ENCODE measurements at regions not wholly inside any gene's neighbourhood (a gene's known extent, or its start where the extent isn't known, plus 50 kb on each side); places are given as distances from the start of the nearest gene placed in this dataset.

DNA sequence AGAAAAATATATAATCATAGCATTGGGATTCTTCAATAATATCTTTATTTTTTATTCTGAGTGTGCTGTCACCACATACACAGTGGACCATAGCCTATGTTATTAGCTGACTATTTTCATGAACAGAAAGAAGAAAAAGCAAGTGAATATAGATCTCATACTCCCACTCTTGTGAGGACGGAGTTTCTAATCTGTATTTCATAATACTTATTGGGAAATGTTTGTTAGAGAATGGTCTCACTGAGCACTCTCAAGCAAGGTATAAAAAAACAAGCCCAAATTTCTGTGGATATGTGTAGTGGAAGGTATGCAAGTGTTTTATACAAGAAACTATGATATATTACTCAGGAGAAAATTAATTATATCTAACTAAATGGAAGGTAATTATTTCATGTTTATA, 1218.1 kb downstream of the SLITRK1 start:
- no peak for FAIRE-seq

DNA sequence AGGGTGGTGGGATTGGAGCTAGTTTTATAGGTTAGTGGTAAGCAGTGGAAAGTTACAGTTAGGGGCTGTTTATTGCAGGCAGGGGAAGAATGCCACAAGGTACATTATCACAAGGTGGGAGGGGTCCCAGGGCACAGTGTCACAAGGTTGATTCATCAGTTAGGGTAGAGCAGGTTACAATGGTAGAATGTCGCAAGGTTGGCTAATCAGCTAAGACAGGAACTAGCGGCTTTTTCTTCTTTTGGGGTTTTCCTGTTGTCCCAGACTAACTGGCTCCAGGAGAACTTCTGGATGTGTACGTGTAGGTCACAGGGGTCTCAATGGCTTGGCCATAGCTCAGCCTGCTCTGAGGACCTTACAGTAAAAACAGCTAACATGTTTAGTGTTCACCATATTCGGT, 1221.1 kb downstream of the SLITRK1 start:
- FAIRE-seq: no peak

DNA sequence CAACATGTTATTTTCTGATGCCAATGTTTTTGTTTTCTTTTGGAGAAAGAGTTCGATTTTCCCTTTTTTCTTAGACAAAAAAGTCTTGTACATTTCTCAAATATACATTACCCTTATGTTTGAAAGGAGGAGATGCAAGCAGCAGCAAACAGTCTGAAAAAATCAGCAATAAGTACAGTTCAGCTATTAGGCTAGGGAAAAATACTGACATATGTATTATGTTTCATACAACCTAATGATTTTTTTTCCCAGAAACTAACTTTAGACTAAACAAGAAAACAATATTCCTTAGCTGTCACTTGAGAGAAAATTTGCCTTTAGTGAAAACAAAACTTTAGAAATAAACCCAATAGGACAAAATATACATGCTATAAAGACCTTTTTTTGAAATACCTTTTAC, 1223.5 kb downstream of the SLITRK1 start:
- no peak for FAIRE-seq

DNA sequence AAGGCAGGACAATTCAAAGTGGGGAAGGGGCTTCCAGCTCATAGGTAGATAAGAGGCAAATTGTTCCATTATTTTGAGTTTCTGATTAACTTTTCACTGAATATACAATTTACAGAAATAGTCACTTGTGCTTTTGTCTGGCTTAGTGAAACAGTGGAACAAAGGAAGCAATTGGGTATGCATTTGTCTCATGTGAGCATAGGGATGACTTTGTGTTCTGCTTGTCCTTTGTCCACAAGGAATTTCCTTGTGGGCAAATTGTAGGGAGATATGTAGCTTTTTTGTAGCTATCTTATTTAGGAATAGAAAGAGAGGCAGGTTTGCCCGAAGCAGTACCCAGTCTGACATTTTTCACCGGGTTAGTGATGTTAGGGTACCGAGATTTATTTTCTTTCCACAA, 1224.8 kb downstream of the SLITRK1 start:
- FAIRE-seq: no peak

DNA sequence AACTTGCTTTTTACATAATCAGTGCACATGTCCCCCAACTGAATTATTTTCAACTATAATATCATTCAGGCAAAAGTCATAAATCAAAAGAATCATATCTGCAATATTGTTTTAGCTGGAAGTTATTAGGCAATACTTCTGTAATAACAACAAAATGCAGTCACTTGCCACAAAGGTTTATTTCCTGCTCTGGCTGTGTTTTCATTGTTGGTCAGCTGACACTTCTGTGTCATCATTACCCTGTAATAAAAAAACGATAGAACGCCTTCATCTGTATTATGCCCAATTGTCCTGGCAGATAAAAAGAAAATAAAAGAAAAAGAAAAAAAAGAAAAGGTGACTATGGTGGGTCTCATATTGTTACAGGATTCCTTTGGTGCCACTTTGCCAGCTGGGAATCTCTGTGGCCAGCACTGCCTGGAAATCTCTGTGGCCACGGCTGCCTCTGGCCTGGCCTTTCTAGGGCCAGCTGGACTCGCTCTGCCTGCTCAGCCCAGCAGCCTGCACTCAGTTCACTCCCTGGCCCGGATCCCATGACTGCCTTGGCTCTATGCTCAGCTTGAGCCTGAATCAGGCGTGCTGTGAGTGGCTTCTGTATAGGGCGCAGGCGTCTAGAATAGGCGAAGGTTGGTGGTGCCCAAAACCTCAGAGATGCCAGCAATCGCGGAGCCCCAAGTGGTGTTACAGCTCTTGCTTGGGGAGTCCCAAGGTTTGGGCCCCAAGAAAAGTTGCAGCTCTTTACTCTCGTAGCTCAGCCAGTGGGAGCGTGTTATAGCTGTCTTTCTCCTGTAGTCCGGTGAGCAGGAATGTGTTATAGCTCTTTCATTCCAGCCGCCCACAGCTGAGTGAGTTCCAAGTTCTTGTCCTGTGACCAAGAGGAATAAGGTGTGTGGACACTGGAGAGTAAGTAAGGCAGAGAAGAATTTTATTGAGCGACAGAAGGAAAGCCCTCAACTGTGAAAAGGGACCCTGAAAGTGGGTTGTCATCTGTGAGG, 1227.1 kb downstream of the SLITRK1 start:
- no peak for FAIRE-seq

DNA sequence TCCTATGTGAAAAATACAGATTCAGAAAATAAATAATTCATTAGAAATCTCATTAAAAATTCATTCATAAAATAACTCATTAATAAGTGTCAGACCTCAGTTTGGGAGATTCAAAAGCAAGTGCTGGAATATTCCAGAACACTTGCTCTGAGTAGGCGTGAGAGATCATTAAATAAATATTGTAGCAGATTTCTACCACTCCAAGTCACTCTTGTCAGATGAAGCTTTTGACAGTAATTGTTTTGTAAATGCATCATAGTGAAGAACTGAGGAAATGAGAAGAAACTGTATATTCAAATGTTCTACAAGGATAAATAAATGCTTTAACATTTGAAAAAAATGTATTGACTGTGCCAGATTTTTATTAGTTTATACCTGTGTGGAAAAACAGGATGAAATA, 1228.1 kb downstream of the SLITRK1 start:
- FAIRE-seq: no peak

DNA sequence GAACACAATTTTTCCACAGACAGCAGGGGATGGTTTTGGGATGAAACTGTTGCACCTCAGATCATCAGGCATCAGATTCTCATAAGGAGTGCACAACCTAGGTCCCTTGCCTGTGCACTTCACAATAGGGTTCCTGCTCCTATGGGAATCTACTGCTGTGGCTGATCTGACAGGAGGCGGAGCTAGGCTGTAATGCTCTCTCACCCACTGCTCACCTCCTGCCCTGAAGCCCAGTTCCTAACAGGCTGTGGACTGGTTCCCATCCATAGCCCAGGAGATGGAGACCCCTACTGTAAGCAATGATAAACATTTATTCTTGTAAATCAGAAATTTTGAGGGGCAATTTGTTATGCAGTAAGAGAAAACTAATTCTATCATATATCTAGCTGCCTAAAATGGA, 1234.7 kb downstream of the SLITRK1 start:
- FAIRE-seq: no peak

DNA sequence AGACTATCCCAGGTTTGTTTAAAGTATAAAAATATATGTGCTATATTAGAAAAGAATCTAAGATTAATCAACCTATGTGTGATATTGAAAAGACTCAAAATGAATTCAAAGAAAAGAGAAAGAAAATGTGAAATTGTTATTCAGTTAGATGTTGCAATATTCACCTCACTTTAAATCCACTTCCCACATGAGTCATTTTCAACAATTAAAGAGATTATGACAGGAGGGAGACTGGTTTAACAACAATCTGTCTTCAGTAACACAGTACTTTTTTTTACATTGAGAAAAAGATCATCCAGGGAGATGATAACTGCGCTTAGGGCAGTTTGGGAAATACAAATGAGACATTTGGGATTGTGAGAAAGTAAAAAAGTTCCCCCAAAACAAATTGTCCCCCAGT, 1246.2 kb downstream of the SLITRK1 start:
- FAIRE-seq: no peak

DNA sequence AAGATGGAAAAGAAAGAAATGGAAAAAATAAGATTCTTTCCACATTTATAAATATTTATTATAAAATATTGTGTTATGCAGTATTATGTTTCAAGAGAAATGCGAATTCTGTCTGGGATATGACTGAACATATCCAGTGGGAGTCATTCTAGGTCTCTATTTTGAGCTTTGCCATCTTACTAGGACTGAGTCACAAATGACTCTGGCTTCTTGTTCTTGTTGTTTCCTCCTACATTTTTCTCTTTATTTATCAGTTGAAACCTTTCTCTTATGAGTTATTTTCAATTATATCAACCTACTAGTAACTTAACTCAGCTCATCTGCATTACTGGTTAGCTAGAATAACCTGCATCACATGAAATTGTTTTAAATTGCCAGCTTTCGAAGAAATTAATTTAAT, 1247.3 kb downstream of the SLITRK1 start:
- FAIRE-seq: no peak

DNA sequence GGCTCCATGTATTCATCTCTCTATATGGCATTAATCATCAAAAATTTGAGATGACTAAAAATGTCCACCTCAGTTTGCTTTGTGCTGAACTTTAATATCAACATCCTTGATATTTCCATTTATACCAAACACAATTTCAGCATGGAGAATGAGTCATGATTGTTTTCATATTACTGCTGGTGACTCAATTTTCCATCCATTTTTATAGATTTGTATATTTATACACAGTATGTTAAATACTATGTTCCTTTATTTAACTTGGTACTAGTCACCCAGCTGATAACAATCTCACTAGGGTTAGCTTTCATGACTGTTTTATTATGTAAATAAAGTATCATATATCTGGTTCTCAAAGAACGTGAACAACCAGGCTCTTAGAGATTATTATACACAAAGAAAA, 1255.1 kb downstream of the SLITRK1 start:
- FAIRE-seq: no peak

DNA sequence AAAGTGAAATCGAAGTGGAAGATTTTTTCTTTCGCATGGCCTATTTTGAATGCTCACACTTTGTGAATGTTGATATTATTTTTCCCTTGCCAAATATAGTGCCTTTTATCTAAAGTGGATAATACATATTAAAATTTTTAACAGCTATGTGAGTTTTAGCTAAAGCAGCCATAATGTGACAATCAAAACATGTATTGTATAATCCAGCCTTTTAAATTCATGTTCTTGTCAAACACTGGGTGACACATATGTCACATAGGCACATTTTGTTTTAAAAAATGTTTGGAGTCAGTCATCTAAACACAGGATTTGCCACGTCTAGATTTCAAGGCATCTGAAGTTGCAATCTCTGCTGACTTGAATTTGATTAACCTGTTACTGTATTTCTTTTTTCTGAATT, 1256.6 kb downstream of the SLITRK1 start:
- no peak for FAIRE-seq

DNA sequence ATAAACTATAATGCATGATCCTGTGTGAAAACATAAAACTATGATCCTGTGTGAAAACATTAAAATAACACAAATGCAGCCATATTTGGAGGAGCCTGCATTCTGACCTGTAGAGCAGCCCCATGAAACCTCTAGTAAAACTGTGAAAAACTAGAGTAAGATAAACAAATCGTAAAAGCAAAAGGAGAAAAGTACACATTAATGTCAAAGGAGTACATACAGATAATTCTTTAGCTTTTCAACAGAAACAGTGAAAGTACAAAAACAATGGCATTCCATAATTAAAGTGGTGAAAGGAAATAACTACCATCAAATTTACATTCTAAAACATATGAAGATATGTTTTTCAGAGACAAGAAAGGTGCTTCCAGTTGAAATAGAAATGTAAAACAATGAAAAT, 1267.2 kb downstream of the SLITRK1 start:
- FAIRE-seq: no peak

DNA sequence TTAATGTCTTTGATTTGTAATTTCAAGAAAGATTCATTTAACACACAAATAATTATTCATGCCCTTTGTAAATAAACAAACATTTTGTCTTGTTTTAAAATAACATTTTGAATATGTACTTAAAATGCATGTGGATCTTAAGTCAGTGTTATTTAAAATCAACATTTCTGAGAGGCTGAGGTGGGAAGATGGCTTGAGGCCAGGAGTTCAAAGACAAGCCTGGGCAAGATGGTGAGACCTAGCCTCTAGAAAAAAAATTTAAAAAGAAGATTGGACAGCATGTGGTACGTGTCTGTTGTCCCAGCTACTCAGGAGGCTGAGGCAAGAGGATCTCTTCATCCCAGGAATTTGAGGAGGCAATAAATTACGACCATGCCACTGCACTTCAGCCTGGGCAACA, 1268.2 kb downstream of the SLITRK1 start:
- FAIRE-seq: no peak

DNA sequence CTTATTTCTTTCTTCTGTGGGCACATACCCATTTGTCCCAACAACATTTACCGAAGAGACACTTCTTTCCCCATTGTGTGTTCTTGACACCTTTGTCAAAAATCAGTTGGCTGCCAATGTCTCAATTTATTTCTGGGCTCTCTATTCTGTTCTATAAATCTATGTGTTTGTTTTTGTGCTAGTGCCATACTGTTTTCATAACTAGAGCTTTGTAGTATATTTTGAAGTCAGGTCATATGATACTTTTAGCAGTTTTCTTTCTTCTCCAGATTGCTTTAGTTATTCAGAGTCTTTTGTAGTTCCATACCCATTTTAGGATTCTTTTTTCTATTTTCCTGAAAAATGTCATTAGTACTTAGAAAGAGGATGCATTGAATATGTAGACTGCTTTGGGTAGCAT, 1276.3 kb downstream of the SLITRK1 start:
- FAIRE-seq: no peak

DNA sequence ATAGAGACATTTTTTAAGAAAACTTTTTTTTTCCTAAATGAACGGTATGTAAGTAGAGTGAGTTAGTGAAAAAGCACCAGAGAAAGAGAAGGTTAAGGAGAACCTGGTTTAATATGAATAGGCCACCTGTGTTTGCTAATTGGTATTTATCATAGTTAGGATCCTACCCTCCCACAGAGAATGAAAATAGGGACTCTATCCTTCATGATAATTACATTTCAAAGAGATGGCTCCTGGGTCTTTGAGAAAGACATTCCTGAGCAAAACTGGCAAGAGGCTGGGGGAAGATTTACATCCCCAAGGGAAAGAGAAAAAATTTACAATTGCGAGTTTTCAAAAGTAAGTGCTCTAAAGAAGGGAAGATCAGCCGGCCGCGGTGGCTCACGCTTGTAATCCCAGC, 1284.5 kb downstream of the SLITRK1 start:
- no peak for FAIRE-seq

DNA sequence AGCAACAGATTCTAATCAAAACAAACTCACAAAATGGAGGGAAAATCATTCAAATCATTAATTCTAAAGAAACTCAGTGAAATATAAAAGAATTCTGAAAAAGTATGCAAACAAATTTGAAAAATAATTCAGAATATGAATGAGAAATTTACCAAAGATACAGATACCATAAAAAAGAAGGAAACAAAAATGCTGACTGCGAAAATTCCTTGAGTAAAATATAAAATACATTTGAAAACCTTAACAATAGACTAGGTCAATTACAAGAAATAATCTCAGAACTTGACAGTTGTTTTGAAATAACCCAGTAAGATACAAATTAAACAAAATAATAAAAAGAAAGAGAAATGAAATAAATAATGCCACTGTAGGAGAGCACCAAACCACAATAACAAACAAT, 1289.0 kb downstream of the SLITRK1 start:
- no peak for FAIRE-seq

DNA sequence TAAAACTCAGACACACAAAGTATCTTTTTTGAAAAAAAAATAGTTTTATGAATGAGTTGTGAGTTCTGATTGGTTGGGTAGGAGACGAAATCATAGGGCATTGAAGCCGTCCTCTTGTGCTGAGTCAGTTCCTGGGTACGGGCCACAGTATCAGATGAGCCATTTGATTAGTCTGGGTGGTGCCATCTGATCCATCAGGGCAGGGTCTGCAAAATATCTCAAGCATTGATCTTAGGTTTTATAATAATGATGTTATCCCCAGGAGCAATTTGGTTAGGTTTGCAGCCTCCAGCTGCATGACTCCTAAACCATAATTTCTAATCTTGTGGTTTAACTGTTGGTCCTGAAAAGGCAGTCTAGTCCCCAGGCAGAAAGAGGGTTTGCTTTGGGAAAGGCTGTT, 1310.6 kb downstream of the SLITRK1 start:
- no peak for FAIRE-seq

DNA sequence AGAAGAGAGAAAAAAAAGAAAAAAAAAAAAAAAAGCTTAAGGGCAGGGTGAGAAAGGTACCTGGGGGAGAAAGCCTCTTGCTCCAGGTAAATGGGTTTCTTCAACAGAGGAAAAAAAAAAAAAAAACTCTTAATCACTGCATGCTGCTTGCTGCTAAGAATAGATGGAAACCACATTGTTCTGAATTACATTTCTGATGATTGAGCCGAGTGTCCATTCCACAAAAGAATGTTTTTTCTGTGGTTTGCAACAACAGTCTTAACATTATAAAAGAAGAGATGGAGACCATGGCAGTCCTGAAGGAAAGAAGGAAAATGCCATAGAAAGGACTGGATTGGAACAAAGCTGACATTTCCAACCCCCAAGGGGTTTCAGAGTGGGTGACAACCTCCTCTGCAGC, 1312.7 kb downstream of the SLITRK1 start:
- no peak for FAIRE-seq

DNA sequence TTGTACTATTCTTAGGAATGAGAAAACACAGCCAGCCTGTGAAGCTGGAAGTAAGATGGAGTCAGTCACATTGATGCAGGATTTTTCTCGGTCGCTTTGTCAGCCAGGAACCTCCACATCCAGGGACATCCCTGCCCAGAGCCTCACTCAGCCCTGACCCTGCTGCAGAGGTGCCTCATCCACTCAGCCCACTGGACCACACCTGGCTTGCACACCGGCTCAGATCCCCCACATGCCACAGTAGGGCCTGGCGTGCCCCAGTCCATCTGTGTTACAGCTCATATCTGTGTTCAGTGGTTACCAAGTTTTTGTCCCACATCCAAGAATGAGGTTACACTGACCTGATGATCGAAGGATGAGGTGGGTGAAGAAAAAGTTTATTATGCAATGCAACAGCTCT, 1315.4 kb downstream of the SLITRK1 start:
- FAIRE-seq: no peak

DNA sequence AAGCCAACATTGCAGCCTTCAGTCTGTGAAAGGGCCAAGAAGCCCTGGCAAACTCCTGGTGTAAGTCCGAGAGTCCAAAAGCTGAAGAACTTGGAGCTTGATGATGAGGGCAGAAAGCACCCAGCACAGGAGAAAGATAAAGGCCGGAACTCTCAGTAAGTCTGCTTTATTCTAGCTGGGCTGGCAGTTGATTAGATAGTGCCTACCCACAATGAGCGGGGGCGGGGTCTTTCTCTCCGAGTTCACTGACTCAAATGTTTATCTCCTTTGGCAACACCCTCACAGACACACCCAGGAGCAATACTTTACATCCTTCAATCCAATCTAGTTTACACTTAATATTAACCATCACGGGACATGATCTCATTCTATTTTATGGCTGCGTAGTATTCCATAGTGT, 1317.1 kb downstream of the SLITRK1 start:
- FAIRE-seq: no peak

DNA sequence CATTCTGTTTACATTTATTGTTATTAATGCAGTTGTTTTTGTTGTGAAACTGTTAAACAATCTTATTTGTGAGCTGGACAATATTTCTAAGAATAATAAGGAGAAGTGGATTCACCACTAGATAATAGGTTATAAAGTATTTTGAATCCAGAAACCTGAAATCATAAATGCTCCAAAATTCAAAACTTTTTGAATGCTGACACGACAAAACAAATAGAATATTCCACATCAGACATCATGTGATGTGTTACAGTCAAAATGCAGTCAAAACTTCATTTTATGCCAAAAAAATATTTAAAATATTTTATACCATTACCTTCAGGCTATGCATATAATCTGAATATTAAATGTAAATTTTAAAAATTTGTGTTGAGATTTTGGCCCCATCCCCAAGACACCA, 1321.4 kb downstream of the SLITRK1 start:
- FAIRE-seq: no peak

DNA sequence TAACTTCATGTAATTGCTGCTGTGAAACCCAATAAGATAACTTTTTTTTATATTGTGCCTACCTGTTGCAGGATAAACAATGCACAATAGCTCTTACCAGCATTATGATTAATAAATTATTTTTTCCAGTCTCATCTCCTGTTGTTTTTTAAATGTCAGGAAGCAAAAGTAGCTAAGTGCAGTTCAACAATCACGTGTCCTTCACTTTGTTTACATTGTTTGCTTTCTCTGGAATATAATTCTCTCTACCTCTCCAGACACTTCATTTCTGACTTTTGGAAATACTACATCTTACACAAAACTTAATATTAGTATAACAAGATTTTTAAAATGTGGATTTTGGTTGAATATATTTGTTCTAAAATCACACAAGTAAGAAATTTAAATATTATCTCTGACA, 1359.4 kb downstream of the SLITRK1 start:
- FAIRE-seq: no peak

DNA sequence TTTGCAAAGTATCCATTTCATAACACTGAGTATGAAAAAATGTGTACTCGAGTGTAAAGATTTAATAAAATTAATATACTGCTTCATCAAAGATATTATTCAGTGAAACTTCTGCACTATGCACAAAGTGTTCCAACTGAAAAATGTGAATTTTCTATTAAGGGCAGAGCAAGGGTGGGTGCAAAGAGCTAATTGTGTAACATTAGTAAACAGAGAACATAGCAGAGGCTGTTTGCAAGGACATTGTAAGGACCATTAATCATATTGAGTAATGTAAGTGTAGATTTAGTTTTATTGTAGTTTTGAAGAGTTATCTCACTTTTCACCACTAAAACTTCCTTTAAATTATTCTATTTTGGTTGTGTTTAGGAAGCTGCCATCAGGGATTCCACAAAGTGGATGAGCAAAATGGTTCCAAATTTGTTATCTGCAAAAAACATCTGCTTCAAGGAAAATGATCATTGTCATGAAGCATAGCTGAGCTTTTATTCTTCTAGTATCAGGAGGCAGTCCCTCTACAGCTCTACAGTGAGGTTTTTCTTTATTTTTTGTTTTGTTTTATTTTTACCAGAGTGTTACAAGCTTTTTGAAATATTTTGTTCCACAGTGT, 1375.4 kb downstream of the SLITRK1 start:
- no peak for FAIRE-seq

DNA sequence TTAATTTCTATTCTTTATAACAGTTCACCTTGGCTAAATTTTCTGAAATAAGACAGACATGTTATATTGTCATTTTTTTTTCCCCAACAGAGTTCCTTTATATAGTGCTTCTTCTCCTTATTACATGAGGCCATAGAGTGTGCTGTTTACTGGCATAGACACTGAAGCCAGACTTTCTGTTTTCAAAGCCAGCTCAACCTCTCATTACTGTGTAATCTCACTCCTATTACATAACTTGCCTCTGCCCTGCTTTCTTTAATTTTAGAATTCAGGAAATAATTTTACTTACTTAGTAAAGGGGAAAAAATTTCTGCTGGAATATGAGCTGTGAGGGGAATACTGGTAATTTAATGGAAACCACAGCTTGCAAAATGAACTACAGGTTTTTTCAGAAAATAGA, 1380.4 kb downstream of the SLITRK1 start:
- FAIRE-seq: no peak

DNA sequence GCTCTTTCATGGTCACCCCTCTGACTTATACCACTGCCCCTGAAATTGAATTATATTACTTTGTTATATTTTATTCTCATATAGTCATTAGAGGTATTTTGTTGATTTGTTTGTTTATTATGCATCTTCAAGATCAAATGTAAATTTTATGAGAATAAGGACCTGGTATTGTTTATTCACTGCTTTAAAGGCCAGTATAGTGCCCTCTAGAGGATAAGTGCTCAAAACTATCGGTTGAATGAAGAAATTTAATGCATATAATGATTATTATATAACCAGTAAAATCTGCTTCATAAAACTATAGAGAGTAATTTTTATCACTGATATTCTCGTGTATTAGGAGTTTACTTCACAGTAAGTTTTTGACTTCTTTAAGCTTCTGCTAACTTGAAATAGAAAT, 1401.9 kb downstream of the SLITRK1 start:
- peak; percentile 73 for FAIRE-seq

Data from G401.6 (cell line).